ENCODE measurements at regions not wholly inside any gene's neighbourhood (a gene's known extent, or its start where the extent isn't known, plus 50 kb on each side); places are given as distances from the start of the nearest gene placed in this dataset.

DNA sequence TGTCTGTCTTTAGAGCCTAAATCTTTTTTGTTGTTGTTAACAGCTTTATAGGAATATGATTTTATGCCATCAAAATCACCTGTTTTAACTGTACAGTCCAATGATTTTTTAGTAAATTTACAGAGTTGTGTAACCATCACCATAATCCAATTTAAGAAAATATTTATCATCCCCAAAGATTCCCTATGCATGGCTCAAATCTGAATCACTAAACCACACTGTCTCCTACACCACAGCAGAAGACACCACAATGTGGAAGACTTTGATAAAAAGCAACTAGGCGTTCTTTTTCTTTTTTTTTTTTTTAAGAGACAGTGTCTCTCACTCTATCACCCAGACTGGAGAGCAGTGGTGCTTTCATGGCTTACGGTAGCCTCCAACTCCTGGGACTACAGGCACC is 99.6 kb downstream of the TXNL1 start:
- Histone ChIP-seq H3K9me3 (replicated peaks in 1 of 2; ENCODE audit: control insufficient read depth in 1 of 2, insufficient read depth in 1 of 2, low read length in 2 of 2) (no peaks in the 10 kb centered on the region), H3K4me2 (replicated peaks; ENCODE audit: extremely low read depth, low read length, poor library complexity, severe bottlenecking) (no peak overlapping the region), H3K27me3 (ENCODE audit: control insufficient read depth in 2 of 2, insufficient read depth in 2 of 2, low read length in 2 of 2) (no peaks in the 10 kb centered on the region), H3K27ac (ENCODE audit: low read depth in 1 of 2, low read length in 2 of 2) (no peak overlapping the region), H3K4me1 (ENCODE audit: control insufficient read depth in 1 of 2, insufficient read depth in 2 of 2, low read length in 2 of 2) (peaks cover 13 to 14% of the 10 kb centered on the region in 2 donors), H3K4me3 (replicated peaks in 1 of 3; ENCODE audit: low read depth in 2 of 3, low read length in 3 of 3) (no peak overlapping the region), H2AFZ (ENCODE audit: insufficient read depth, low read depth, low read length, poor library complexity, severe bottlenecking) (no peak overlapping the region), H3K9ac (ENCODE audit: insufficient read depth, low read length, poor library complexity, severe bottlenecking) (no peak overlapping the region), H3K36me3 (replicated peaks in 1 of 2; ENCODE audit: control insufficient read depth in 1 of 2, insufficient read depth in 2 of 2, low read length in 2 of 2) (no peaks in the 10 kb centered on the region), H3K79me2 (ENCODE audit: insufficient read depth, low read length) (no peaks in the 10 kb centered on the region), H4K20me1 (ENCODE audit: insufficient read depth, low read length) (no peaks in the 10 kb centered on the region)
- DNase-seq: no peak
- H3K9me3 Mint-ChIP-seq: peaks cover 0 to 5% (median 0%) of the 10 kb centered on the region in 7 donors
- no peak overlapping the region for H3K4me3 Mint-ChIP-seq
- TF ChIP-seq, protein P1, sequence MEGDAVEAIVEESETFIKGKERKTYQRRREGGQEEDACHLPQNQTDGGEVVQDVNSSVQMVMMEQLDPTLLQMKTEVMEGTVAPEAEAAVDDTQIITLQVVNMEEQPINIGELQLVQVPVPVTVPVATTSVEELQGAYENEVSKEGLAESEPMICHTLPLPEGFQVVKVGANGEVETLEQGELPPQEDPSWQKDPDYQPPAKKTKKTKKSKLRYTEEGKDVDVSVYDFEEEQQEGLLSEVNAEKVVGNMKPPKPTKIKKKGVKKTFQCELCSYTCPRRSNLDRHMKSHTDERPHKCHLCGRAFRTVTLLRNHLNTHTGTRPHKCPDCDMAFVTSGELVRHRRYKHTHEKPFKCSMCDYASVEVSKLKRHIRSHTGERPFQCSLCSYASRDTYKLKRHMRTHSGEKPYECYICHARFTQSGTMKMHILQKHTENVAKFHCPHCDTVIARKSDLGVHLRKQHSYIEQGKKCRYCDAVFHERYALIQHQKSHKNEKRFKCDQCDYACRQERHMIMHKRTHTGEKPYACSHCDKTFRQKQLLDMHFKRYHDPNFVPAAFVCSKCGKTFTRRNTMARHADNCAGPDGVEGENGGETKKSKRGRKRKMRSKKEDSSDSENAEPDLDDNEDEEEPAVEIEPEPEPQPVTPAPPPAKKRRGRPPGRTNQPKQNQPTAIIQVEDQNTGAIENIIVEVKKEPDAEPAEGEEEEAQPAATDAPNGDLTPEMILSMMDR (IDR thresholded peaks at IDR 0.05): no peak
- no peak overlapping the region for H3K27ac Mint-ChIP-seq
- intact Hi-C loops (cut with micrococcal nuclease): no loop called here
- H3K36me3 Mint-ChIP-seq: no peaks in the 10 kb centered on the region
- peaks cover 11% of the 10 kb centered on the region for H3K4me1 Mint-ChIP-seq
- WGBS (ENCODE audit: insufficient coverage): 100% methylated on average over 1 of the region's 2 CpGs
- H3K27me3 Mint-ChIP-seq (ENCODE audit: low read depth in 3 of 3): no peaks in the 10 kb centered on the region

- H3K79me2 ChIP-seq (ENCODE audit: insufficient read depth, low read length): no peaks in the 10 kb centered on the region
- H3K27ac Mint-ChIP-seq: no peak overlapping the region
- no peak overlapping the region for H3K27ac ChIP-seq (ENCODE audit: low read depth in 1 of 2, low read length in 2 of 2)
- TF ChIP-seq, protein P1 (IDR thresholded peaks at IDR 0.05): no peak
- H3K4me3 Mint-ChIP-seq: no peak overlapping the region
- no peak overlapping the region for H3K4me3 ChIP-seq (replicated peaks in 1 of 3; ENCODE audit: low read depth in 2 of 3, low read length in 3 of 3)
- H3K27me3 Mint-ChIP-seq (ENCODE audit: low read depth in 3 of 3): peaks cover 0 to 1% (median 0%) of the 10 kb centered on the region in 3 donors
- no peaks in the 10 kb centered on the region for H3K36me3 Mint-ChIP-seq
- H3K9me3 ChIP-seq (replicated peaks in 1 of 2; ENCODE audit: control insufficient read depth in 1 of 2, insufficient read depth in 1 of 2, low read length in 2 of 2): no peaks in the 10 kb centered on the region
- H4K20me1 ChIP-seq (ENCODE audit: insufficient read depth, low read length): no peaks in the 10 kb centered on the region
- intact Hi-C loops (cut with micrococcal nuclease): no loop called here
- no peak overlapping the region for H3K9ac ChIP-seq (ENCODE audit: insufficient read depth, low read length, poor library complexity, severe bottlenecking)
- WGBS (ENCODE audit: insufficient coverage): no CpG with 5 or more reads among the region's 3 CpGs
- H3K4me2 ChIP-seq (replicated peaks; ENCODE audit: extremely low read depth, low read length, poor library complexity, severe bottlenecking): no peak overlapping the region
- no peaks in the 10 kb centered on the region for H3K36me3 ChIP-seq (replicated peaks in 1 of 2; ENCODE audit: control insufficient read depth in 1 of 2, insufficient read depth in 2 of 2, low read length in 2 of 2)
- peaks cover 0 to 10% (median 5%) of the 10 kb centered on the region in 7 donors for H3K9me3 Mint-ChIP-seq
- DNase-seq: no peak
- no peaks in the 10 kb centered on the region for H3K4me1 Mint-ChIP-seq
- H2AFZ ChIP-seq (ENCODE audit: insufficient read depth, low read depth, low read length, poor library complexity, severe bottlenecking): no peak overlapping the region
- H3K27me3 ChIP-seq (ENCODE audit: control insufficient read depth in 2 of 2, insufficient read depth in 2 of 2, low read length in 2 of 2): no peaks in the 10 kb centered on the region
- no peaks in the 10 kb centered on the region for H3K4me1 ChIP-seq (ENCODE audit: control insufficient read depth in 1 of 2, insufficient read depth in 2 of 2, low read length in 2 of 2)
These were observed 106.1 kb downstream of the TXNL1 start for GRCh38 chr18:56532176-56532840.
